OCI-LY1 (cell line): ENCODE measurements at regions not wholly inside any gene's neighbourhood (a gene's known extent, or its start where the extent isn't known, plus 50 kb on each side); places are given as distances from the start of the nearest gene placed in this dataset.

Source experiments
- H2AFZ ChIP-seq: fragments of 200-600 bp; sonication (generic), shearing (Covaris generic); 2 replicates; pipeline ENCODE4 v1.6.0; 2014; ENCODE audit warnings: antibody characterized with exemption, mild to moderate bottlenecking, low read length
- H3F3A ChIP-seq: fragments of 200-600 bp; sonication (generic), shearing (Covaris generic); 2 replicates; pipeline ENCODE4 v1.6.0; 2014; ENCODE audit warnings: mild to moderate bottlenecking, antibody characterized with exemption, low read length, moderate library complexity; ENCODE audit not compliant: insufficient read depth
- H3K27ac ChIP-seq: fragments of 200-600 bp; sonication (generic); 2 replicates; pipeline ENCODE4 v1.5.1; 2014; ENCODE audit warnings: low read length, mixed run types, mild to moderate bottlenecking, low read depth; ENCODE audit not compliant: poor library complexity, severe bottlenecking
- H3K27me3 ChIP-seq: fragments of 200-600 bp; sonication (generic); 2 replicates; pipeline ENCODE4 v1.6.0; 2014; ENCODE audit warnings: antibody characterized with exemption, mild to moderate bottlenecking, low read length, moderate library complexity; ENCODE audit not compliant: insufficient read depth
- H3K36me3 ChIP-seq: fragments of 200-600 bp; sonication (generic); 2 replicates; pipeline ENCODE4 v1.6.1; 2014; ENCODE audit warnings: mild to moderate bottlenecking, antibody characterized with exemption, low read length, moderate library complexity, mixed read lengths; ENCODE audit not compliant: insufficient read depth
- H3K4me1 ChIP-seq: fragments of 200-600 bp; sonication (generic); 2 replicates; pipeline ENCODE4 v1.5.1; 2014; ENCODE audit warnings: mild to moderate bottlenecking, low read length, moderate library complexity; ENCODE audit not compliant: insufficient read depth, severe bottlenecking
- H3K4me2 ChIP-seq: fragments of 200-600 bp; sonication (generic), shearing (Covaris generic); 2 replicates; pipeline ENCODE4 v1.6.1; 2014; ENCODE audit warnings: low read length
- H3K4me3 ChIP-seq: fragments of 200-600 bp; sonication (generic); 2 replicates; pipeline ENCODE4 v1.5.1; 2014; ENCODE audit warnings: low read length, low read depth, mild to moderate bottlenecking, mixed read lengths; ENCODE audit not compliant: poor library complexity, severe bottlenecking
- H3K79me2 ChIP-seq: fragments of 200-600 bp; shearing (Covaris generic); 2 replicates; pipeline ENCODE4 v1.6.1; 2016; ENCODE audit warnings: mixed run types, low read length, mixed read lengths; ENCODE audit not compliant: insufficient read depth
- H3K9ac ChIP-seq: fragments of 200-600 bp; sonication (generic), shearing (Covaris generic); 2 replicates; pipeline ENCODE4 v1.6.1; 2014; ENCODE audit warnings: mild to moderate bottlenecking, low read length, mixed read lengths
- H3K9me2 ChIP-seq: fragments of 200-600 bp; sonication (generic), shearing (Covaris generic); 2 replicates; pipeline ENCODE4 v1.6.1; 2014; ENCODE audit warnings: low read depth, mild to moderate bottlenecking, low read length, mixed read lengths
- H3K9me3 ChIP-seq: fragments of 200-600 bp; shearing (Covaris generic); 2 replicates; pipeline ENCODE4 v1.6.1; 2014; ENCODE audit warnings: low read length, mixed read lengths
- H4K20me1 ChIP-seq: fragments of 200-600 bp; sonication (generic), shearing (Covaris generic); 2 replicates; pipeline ENCODE4 v1.6.0; 2016; ENCODE audit warnings: mild to moderate bottlenecking, low read length; ENCODE audit not compliant: insufficient read depth
- CTCF ChIP-seq: fragments of 200-600 bp; sonication (generic), shearing (Covaris generic); IDR thresholded peaks from 2 replicates; pipeline ENCODE4 v1.5.1; 2017; ENCODE audit warnings: mild to moderate bottlenecking, antibody characterized with exemption, low read length, moderate library complexity, mixed read lengths
- EZH2 ChIP-seq: fragments of 200-600 bp; sonication (generic), shearing (Covaris generic); IDR thresholded peaks from 2 replicates; pipeline ENCODE4 v1.8.0; 2017; ENCODE audit warnings: borderline replicate concordance, mixed run types, mild to moderate bottlenecking, antibody characterized with exemption, low read length, moderate library complexity, mixed read lengths

GRCh38 chr12:19615384-19615725, 176.1 kb downstream of the AEBP2 start:
- H3K27me3 ChIP-seq: no peaks in the 10 kb centered on the region
- H3K4me2 ChIP-seq: no peak overlapping the region
- H2AFZ ChIP-seq: no peak overlapping the region
- H3K36me3 ChIP-seq: no peaks in the 10 kb centered on the region
- no peaks in the 10 kb centered on the region for H4K20me1 ChIP-seq
- no peaks in the 10 kb centered on the region for H3K79me2 ChIP-seq
- no peaks in the 10 kb centered on the region for H3K9me3 ChIP-seq
- H3K27ac ChIP-seq: no peak overlapping the region
- no peak overlapping the region for H3K9ac ChIP-seq
- no peak for TF ChIP-seq EZH2
- TF ChIP-seq CTCF: no peak
- H3K4me3 ChIP-seq: no peak overlapping the region
- no peaks in the 10 kb centered on the region for H3F3A ChIP-seq
- H3K4me1 ChIP-seq: no peaks in the 10 kb centered on the region
- no peaks in the 10 kb centered on the region for H3K9me2 ChIP-seq

GRCh38 chr12:19616781-19617180, 177.5 kb downstream of the AEBP2 start:
- Histone ChIP-seq H3K9me3 (no peaks in the 10 kb centered on the region), H3K4me3 (no peak overlapping the region), H3K9ac (no peak overlapping the region), H3K36me3 (no peaks in the 10 kb centered on the region), H3K79me2 (no peaks in the 10 kb centered on the region), H3K27me3 (no peaks in the 10 kb centered on the region), H4K20me1 (no peaks in the 10 kb centered on the region), H2AFZ (no peak overlapping the region), H3K4me2 (no peak overlapping the region), H3K4me1 (no peaks in the 10 kb centered on the region), H3K27ac (no peak overlapping the region), H3F3A (no peaks in the 10 kb centered on the region), H3K9me2 (no peaks in the 10 kb centered on the region)
- TF ChIP-seq CTCF: no peak
- no peak for TF ChIP-seq EZH2

- no peak for TF ChIP-seq EZH2
- no peak for TF ChIP-seq CTCF
- Histone ChIP-seq H3K4me2 (no peak overlapping the region), H3F3A (no peaks in the 10 kb centered on the region), H3K9me2 (no peaks in the 10 kb centered on the region), H3K79me2 (no peaks in the 10 kb centered on the region), H3K4me1 (no peaks in the 10 kb centered on the region), H4K20me1 (no peaks in the 10 kb centered on the region), H3K9me3 (no peaks in the 10 kb centered on the region), H2AFZ (no peak overlapping the region), H3K27ac (no peak overlapping the region), H3K9ac (no peak overlapping the region), H3K36me3 (no peaks in the 10 kb centered on the region), H3K4me3 (no peak overlapping the region), H3K27me3 (no peaks in the 10 kb centered on the region)
These were observed 180.9 kb downstream of the AEBP2 start for GRCh38 chr12:19620222-19620621.
